Ammon's horn (tissue), 1 donor: ENCODE measurements at regions not wholly inside any gene's neighbourhood (a gene's known extent, or its start where the extent isn't known, plus 50 kb on each side); places are given as distances from the start of the nearest gene placed in this dataset.
"Not testable (repeated sequence)": the region's sequence is repeated elsewhere in the genome, so short reads cannot be mapped to it uniquely, and the experiment has no call there.

Source experiments
- DNase-seq: peaks from one replicate; pipeline ENCODE4 v3.0.0-alpha.2; 2016; ENCODE audit warnings: low spot score

DNA sequence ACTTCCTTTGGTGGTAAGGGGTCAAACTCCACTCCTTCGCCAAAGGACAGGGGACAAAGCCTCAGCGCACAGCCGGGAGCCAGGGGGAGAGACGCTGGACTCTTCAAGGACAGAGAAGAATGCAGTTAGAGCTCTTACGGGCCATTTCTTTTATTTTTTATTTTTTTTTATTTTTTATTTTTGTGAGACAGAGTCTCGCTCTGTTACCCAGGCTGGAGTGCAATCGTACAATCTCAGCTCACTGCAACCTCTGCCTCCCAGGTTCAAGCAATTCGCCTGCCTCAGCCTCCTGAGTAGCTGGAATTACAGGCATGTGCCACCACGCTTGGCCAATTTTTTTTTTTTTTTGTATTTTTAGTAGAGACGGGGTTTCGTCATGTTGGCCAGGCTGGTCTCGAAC is 93.2 kb upstream of the RPH3AL start, which contains the start of gene RFLNB:
Gene RFLNB (minus strand): TSS at position 101 of the 400 bp plus-strand sequence.
- not testable (repeated sequence) for DNase-seq

DNA sequence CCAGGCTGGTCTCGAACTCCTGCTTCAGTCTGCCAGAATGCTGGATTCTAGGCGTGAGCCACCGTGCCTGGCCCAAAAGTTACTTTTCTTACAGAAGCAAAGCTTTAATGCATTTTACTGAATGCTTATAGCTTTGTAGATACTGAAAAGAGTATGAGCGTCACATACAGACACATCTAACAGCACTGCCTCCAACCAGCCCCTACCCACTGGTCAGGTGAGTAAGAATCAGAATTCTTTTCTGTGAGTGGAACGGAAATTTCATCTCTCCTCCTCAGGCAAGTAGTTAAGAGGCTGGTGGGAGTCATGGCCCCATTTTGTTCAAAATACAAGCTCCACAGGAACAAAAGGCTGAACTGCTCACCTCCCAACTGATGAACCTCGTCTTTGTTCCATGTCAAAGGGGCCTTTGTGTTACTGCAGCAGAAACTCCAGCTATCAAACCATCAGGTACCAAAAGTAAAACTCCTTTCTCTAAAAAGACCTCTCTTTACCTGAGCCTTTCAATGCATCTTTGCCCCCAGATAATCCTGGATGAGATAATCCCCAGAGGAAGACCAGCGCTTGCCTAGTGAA is 92.4 kb upstream of the RPH3AL start:
- no peak for DNase-seq

DNA sequence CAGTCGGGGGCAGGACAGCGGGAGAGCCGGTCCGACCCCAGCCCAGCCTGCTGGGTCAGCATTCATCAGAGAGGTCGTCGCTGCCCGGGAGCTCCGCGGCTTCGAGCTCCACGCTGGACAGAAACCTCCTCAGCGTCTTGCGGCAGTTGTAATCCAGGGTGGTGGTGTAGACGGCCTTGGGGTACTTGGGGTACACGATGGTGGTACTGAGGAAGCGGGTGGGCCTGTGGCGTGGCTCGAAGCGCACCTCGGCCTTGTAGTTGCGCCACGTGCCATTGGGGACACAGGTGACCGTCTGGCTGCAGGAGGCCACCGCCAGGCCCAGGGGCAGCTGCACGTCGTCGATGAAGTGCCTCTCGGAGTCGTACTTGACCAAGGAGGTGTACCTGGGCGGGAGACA is 90.5 kb upstream of the RPH3AL start:
- no peak for DNase-seq

DNA sequence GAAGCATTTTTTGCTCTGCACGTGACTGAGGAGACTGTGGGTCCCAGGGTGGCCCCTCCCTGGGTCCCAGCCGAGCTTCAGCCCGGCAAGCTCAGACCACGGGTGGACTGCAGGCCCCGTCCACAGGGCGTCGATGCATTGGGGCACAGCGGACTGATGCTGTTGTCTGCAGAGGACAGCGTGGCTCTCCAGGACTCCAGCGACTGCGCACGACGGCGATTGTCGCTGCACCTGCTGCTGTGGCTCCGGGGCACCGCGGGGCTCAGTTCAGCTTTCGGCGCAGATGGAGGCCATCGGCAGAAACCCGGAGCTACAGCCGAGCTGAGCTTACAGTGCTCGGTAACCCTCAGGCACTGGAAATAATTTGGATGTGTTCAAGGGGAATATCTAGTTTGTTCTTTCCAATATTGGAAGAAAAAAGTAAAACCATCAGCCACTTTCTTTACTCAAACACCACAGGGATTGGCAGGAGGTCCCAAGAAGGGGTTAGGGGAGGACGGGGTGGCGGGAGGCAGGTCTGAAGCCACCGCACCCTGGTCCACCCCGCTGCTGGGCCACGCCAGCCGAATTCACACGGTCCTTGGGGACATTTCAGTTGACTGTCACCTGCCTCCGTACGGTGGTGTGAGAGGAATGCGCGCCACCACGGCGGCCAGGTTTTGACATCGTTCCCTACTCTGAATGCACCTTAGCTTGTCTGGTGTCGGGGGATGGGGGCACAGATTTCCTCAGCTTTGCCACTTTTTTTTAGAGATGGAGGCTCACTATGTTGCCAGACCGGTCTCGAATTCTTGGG is 88.7 kb upstream of the RPH3AL start:
- no peak for DNase-seq

DNA sequence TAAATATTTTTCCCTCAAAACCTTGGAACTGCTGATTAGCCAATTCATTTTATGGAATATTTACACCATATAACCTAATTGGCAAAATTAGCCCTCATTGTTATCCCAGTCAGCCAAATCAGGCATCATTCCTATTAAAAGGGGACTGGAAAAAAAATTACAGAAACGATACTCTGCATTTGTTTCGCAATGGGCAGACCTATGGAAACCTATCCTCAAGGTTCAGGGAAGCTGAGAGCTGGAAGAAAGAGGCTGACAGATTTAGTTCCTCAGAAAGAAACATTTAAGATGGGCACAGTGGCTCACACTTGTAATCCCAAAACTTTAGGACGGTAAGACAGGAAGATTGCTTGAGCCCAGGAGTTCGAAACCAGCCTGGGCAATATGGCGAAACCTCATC is 85.6 kb upstream of the RPH3AL start:
- DNase-seq, result no peak

DNA sequence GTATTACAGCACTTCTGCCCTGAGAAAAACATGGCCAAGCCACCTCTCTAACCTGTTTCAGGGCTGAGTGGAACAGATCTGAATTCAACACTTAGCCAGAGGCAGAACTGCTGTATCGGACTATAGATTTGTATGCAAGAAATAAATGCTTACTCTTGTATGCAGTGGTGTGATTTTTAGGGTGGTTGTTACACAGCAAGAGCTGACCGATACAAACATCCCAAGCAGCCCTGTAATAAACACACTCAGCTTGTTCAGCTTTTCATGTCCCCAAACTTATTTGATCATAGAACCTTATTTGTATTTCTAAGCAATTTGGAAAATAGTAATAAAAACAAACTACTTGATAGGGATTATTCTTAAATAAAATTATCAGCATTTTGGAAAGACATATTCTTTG is 84.9 kb upstream of the RPH3AL start:
- no peak for DNase-seq

DNA sequence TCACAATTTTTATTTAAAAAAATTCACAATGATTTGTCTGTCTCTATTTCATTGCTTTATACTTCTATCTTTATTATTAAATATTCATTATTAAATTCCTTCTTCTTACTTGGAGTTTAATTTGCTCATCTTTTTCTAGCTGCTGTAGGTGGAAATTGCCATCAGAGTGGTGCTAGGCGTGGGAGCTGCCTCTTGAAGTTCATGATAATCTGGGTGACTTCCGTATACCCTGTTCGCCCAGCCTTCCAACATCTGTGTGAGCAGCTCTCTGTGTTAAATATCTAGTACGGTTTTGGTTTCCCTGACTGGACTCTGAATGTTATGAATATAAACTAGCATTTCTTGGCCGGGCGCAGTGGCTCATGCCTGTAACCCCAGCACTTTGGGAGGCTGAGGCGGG is 84.0 kb upstream of the RPH3AL start:
- DNase-seq, result no peak

DNA sequence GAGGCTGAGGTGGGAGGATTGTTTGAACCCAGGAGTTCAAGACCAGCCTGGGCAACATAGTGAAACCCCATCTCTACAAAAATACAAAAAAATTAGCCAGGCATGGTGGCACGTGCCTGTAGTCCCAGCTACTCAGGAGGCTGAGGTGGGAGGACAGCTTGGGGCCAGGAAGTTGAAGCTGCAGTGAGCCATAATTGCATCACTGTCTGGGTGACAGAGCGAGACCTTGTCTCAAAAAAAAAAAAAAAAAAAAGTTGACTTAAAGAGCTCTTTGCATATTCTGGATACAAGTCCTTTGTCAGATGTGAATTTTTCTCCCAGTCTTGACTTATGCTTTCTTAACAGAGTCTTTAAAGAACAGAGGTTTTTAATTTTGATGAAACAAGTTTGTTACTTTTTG is 79.9 kb upstream of the RPH3AL start:
- DNase-seq, result not testable (repeated sequence)

DNA sequence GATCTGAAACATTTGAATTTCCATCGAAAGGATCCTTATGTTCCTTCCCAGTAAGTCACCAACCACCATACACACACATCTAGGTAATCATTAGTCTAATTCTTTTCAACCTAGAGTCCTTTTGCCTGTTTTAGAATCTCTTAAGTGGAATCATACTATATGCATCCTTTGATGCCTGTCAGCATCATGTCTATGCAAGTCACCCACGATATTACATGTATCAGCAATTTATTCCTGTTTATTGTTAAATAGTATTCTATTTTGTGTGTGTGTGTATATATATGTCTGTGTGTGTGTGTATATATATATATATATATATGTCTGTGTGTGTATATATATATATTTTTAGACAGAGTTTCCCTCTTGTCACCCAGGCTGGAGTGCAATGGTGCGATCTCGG is 78.9 kb upstream of the RPH3AL start:
- no peak for DNase-seq

DNA sequence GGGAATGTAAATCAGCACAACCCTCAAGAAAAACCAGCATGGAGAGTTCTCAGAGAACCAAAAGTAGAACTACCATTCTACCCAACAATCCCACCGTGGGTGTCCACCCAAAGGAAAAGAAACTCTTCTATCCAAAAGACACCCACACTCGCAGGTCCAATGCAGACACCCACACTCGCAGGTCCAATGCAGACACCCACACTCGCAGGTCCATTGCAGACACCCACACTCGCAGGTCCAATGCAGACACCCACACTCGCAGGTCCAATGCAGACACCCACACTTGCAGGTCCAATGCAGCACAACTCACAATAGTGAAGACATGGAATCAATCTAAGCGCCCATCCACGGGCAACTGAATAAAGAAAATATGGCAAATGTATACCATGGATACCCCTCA is 77.0 kb upstream of the RPH3AL start:
- no peak for DNase-seq

DNA sequence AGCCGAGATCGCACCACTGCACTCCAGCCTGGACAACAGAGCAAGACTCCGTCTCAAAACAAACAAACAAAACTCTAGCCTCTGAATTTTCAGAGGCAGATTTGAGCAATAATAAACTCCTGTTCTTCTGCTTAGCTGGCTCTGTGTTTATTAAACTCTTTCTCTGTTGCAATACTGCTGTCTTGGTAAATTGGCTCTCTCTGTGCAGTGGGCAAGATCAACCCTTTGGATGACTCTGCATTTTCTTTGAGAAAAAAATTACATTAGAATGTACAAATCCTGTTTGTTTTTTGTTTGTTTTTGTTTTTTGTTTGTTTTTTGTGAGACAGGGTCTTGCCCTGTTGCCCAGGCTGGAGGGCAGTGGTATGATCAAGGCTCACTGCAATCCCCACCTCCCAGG is 75.8 kb upstream of the RPH3AL start:
- no peak for DNase-seq

DNA sequence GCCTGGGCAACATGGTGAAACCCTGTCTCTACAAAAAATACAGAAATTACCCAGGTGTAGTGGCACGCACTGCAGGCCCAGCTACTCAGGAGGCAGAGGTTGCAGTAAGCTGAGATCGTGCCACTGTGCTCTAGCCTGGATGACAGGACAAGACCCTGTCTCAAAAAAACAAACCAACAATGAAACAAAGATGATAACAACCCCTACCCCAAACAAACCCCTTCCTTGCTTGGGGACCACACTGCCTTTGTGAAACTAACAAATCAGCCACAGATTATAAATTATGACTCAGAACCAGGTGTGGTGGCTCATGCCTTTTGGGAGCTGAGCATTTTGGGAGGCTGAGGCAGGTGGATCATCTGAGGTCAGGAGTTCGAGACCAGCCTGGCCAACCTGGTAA is 75.3 kb upstream of the RPH3AL start:
- no peak for DNase-seq

DNA sequence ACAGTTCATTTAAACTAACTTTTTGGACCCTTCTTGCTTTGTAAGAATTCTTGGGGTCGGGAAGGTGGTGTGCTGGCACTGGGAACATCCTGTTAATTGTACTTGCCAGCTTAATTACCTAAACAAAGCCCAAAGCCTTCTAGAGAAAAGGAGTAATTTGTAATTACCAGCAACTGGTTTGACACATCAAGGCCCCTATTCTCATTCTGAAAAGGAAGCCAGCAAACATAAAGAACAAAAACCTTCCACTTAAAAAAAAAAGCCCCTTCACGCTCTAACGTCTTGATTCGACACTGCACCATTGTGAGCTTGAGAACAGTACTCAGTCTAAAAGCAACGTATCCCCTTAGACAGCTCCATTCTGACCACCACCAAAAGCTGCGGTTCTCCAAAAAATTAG is 74.7 kb upstream of the RPH3AL start:
- no peak for DNase-seq

DNA sequence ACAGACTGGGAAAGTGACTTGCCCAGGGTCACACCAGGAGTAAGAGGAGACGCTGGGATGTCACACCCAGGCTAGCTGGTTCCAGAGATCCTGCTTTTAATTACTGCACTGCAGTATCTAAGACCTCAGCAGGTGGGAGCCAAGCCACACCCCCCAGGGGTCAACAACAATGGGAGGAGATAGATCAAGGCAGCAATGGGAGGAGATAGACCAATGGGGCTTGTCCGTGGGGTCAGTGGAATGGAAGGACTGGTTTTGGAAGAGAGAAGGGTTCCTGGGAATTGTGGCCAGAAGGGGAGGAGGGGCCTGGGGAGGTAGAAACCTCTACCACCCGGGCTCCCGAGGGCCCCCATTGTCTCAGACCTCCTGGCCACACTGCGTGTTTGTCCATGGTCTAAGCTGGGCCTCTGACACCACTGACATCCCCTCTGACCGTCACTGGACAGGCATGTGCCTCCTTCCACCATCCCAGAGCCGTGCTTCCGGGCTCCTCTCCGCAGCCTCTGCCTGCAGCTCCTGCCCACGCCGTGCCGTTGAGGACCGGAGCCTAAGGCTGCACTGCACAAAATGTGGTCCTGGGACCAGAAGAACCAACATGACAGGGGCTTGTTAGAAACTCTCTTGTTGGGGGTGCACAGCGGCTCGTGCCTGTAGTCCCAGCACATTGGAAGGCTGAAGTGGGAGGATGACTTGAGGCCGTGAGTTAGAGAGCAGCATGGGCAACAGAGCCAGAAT is 69.8 kb upstream of the RPH3AL start:
- no peak for DNase-seq

DNA sequence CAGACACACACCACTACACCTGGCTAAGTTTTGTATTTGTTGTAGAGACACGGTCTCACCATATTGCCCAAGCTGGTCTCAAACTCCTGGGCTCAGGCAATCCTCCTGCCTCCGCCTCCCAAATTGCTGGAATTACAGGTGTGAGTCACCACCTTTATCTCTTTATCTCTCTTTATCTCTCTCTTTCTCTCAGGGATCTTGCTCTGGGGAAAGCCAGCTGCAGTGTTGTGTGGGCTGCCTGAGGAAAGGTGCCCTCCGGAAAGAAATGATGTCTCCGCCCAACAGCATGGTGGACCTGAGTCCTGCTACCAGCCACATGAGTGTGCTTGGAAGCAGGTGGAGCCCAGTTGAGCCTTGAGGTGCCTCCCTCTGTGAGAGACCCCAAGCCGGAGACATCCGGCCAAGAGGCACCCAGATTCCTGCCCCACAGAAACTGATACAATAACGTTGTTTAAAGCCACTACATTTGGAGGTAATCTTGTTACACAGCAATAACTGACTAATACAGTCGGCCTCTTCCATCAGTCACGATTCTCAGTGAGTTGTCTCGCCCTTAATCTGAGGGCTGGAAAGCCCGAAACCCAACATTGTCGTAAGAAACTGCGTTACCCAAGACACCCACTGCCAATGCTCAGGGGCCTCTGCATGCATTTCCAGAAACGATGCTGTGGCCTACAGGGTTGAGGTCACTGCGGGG is 68.0 kb upstream of the RPH3AL start:
- no peak for DNase-seq

DNA sequence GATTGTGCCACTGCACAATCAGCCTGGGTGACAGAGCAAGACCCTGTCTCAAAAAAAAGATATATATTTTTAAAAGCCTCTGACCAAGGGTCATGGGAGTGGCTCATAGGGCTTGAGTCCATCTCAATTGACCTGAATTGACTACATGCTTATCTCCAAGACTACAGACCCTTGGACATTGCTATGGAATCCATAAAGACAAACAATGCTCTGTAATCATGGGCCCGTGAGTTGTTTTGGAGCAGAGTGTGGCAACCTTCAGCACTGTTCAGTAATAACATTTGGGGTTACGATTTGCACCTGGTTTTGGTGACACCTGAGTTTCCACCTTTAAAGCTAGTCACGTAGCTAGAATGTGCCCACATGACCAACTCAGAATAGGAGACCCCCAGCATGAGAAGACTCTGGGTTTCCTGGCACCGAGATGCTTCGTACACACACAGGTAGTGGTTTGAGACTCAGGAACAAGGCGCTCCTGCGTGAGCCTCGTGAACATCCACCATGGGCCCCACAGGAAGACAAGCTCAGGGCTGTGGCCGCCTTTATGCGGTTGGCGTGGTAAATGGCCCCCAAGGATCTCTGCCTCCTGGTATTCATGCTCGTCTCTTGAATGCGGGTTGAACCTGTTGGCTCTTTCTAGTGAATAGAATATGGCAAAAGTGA is 66.6 kb upstream of the RPH3AL start:
- no peak for DNase-seq

DNA sequence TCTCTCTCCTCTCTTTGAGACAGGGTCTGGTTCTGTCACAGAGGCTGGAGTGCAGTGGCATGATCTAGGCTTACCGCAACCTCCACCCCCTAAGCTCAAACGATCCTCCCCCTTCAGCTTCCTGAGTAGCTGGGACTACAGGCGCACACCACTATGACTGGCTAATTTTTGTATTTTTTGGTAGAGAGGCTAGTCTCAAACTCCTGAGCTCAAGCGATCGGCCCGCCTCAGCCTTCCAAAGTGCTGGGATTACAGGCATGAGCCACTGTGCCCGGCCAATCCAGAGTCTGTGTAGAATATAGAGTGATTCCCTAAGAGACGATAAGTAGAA is 65.8 kb upstream of the RPH3AL start:
- no peak for DNase-seq

DNA sequence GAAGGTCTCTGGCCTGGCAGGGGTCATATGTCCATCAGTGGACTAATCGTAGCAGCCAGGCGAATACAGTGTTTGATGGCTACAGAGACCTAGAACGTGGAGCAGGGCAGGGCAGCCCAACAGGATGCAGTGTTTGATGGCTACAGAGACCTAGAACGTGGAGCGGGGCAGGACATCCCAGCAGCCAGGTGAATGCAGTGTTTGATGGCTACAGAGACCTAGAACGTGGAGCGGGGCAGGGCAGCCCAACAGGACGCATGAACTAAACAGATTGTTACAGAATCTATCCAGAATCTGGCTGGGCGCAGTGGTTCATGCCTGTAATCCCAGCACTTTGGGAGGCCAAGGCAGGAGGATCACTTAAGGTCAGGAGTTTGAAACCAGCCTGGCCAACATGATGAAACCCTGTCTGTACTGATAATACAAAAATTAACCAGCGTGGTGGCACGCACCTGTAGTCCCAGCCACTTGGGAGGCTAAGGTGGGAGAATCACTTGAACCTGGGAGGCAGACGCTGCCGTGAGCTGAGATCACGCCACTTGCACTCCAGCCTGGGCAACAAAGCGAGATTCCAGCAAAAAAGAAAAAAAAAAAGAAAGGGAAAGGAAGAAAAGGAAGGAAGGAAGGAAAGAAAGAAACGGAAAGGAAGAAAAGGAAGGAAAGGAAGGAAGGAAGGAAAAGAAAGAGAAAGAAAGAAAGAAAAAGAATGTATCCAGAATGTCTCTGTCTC is 65.2 kb upstream of the RPH3AL start:
- DNase-seq, result no peak

DNA sequence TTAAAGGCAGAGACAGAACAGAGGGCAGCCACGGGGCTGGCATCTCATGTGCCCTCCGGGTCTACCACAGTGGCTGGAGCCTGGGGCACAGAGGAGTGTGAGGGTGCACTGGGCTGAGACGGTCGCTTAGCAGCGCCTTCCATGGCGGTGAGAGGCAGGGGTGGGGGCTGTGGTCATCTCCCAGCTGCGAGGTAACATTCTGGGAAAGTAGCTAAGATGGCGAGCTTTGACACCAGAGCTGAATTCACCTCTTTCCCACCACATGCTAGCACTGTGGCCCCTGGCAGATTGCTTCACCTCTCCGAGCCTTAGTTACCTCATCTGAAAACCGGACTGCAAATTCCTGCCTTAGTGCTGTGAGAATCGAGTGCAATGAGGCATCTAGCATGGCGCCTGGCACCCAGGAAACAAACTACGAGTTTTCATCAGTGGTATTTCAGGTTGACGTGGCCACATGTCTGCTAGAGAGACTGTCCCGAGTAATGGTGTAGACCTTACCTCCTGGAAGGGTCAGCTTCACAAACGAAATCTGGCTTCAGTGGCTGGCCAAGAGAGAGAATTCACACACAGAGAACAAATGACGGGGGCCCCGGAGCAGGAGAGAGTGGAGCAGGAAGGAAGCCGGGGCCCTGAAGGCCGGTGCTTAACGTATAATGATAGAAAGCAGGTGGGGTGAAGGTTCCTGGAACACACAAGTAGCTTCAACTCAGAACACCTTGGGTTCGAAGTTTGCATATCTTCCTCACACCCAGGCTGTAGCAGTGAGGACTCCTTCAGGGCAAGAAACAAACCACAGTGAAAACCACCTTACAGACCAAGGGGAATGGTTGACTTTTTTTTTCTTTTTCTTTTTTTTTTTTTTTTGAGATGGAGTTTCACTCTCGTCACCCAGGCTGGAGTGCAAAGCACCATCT is 63.9 kb upstream of the RPH3AL start:
- no peak for DNase-seq

DNA sequence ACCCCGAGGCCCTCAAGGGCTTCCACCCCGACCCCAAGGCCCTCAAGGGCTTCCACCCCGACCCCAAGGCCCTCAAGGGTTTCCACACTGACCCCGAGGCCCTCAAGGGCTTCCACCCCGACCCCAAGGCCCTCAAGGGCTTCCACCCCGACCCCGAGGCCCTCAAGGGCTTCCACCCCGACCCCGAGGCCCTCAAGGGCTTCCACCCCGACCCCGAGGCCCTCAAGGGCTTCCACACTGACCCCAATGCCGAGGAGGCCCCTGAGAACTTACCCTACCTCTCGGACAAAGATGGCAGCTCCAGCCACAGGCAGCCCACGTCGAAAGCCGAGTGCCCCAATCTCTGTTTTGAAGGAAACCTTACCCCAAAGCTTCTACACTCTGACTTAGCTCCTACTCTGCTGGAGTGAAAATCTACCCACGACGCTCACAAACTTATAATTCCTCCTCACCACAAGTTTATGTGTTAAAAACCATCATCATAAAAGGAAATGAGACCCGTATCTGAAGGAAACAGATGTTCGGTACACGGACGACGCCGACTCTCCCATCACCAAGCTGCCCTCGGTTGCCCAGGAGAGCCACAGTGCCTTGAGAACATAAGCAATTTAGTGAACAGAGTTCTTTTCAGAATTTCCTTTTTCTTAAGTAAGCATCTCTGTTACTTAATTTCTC is 61.2 kb upstream of the RPH3AL start:
- no peak for DNase-seq
